NB4 (cell line): ENCODE measurements at regions not wholly inside any gene's neighbourhood (a gene's known extent, or its start where the extent isn't known, plus 50 kb on each side); places are given as distances from the start of the nearest gene placed in this dataset.

Experiments
- DNase-seq: peaks from one replicate; pipeline ENCODE4 v3.0.0; 2010; ENCODE audit warnings: low read depth
- H3K4me3 ChIP-seq: one replicate; pipeline ENCODE4 v1.5.1; 2011; ENCODE audit warnings: mild to moderate bottlenecking, low read depth, low read length, moderate library complexity
- MYC ChIP-seq: IDR thresholded peaks from 2 replicates; pipeline ENCODE4 v1.6.1; 2011; ENCODE audit warnings: low read depth, low read length
- POLR2A ChIP-seq: IDR thresholded peaks from 2 replicates; pipeline ENCODE4 v1.6.1; 2011; ENCODE audit warnings: mild to moderate bottlenecking; ENCODE audit not compliant: insufficient read length; ENCODE audit errors: extremely low read depth
- TF ChIP-seq, protein P1 (sequence below): IDR thresholded peaks from one replicate; pipeline ENCODE4 v1.5.1; 2012; ENCODE audit warnings: low read depth, low read length
- TF ChIP-seq, protein P2 (sequence below): IDR thresholded peaks from 2 replicates; pipeline ENCODE4 v1.6.1; 2011; ENCODE audit warnings: low read depth, low read length

DNA sequence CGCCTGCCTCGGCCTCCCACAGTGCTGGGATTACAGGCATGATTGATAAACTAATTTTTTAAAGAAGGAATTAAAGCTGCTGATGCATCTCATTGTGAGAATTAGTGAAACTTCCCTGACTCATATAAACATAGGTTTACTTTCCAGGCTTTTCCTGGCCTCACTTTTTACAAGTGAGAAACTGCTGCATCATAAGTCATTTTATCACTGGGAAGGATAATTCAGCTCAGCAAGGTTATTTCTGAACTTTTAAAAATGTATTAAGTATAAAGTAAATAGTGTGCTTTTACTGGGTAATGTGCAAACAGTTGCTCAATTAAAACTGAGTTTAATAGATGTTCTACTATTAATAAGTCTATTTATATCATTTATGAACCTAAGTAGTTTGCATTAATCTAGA is 1130.3 kb upstream of the CDH2 start:
- no peak overlapping the region for H3K4me3 ChIP-seq
- no peak for TF ChIP-seq POLR2A
- TF ChIP-seq, protein P1, sequence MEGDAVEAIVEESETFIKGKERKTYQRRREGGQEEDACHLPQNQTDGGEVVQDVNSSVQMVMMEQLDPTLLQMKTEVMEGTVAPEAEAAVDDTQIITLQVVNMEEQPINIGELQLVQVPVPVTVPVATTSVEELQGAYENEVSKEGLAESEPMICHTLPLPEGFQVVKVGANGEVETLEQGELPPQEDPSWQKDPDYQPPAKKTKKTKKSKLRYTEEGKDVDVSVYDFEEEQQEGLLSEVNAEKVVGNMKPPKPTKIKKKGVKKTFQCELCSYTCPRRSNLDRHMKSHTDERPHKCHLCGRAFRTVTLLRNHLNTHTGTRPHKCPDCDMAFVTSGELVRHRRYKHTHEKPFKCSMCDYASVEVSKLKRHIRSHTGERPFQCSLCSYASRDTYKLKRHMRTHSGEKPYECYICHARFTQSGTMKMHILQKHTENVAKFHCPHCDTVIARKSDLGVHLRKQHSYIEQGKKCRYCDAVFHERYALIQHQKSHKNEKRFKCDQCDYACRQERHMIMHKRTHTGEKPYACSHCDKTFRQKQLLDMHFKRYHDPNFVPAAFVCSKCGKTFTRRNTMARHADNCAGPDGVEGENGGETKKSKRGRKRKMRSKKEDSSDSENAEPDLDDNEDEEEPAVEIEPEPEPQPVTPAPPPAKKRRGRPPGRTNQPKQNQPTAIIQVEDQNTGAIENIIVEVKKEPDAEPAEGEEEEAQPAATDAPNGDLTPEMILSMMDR = no peak
- TF ChIP-seq, protein P2, sequence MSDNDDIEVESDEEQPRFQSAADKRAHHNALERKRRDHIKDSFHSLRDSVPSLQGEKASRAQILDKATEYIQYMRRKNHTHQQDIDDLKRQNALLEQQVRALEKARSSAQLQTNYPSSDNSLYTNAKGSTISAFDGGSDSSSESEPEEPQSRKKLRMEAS = no peak
- TF ChIP-seq MYC = no peak
- no peak for DNase-seq

DNA sequence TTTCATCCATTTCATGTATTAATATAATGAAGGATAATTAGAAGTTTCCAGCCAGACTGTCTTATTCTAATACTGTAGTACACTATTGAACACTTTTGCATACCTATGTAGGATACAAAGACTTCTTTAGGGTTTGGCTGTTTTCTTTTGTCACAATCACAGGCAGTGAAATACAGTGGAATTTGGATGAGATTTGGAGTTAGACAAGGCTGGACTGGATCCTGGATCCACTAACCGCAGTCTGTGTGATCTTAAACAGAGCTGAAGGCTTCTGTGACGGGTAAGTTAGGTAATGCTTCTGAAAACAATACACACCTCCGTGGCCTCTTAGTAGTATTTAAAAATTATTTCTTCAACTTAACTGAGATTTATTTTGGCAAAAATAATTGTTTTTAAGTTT is 1128.6 kb upstream of the CDH2 start:
- TF ChIP-seq, protein P1 = no peak
- TF ChIP-seq POLR2A (no peak), MYC (no peak)
- TF ChIP-seq, protein P2 = no peak
- DNase-seq = no peak
- H3K4me3 ChIP-seq = no peak overlapping the region

DNA sequence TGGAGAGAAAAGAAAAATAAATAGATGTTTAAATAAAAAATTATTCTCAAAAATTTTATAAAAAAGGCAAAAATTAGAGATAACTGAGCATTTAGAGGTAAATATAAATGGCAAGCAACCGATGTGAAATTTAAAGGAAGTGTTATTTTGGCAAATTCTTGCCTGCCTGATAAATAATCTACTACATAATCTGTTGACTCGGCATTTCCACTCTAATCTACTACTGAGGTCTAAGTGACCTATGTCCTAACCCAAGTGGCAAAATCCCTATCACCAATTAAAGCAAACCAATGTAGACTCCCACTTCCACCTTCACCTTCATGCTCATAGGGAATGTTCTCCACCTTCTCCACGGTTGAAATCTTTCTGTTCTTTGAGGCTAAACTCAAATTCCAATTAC is 1124.1 kb upstream of the CDH2 start:
- H3K4me3 ChIP-seq = no peak overlapping the region
- TF ChIP-seq, protein P2 = no peak
- TF ChIP-seq POLR2A = no peak
- TF ChIP-seq MYC = no peak
- TF ChIP-seq, protein P1 = no peak
- DNase-seq = no peak

DNA sequence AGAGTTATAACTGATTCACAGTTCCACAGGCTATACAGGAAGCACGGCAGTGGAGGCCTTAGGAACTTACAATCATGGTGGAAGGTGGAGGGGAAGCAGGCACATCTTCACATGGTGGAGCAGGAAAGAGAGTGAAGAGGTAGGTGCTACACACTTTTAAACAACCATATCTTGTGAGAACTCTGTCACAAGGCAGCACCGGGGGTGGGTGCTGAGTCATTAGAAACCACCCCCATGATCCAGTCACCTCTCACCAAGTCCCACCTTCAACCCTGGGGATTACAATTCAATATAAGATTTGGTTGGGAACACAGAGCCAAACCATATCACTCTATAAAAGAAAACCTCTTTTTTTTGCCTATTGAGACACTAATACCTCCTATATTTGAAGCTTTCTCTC is 1108.5 kb upstream of the CDH2 start:
- TF ChIP-seq, protein P1 = no peak
- TF ChIP-seq MYC (no peak), POLR2A (no peak)
- TF ChIP-seq, protein P2 = no peak
- H3K4me3 ChIP-seq = no peak overlapping the region
- no peak for DNase-seq

DNA sequence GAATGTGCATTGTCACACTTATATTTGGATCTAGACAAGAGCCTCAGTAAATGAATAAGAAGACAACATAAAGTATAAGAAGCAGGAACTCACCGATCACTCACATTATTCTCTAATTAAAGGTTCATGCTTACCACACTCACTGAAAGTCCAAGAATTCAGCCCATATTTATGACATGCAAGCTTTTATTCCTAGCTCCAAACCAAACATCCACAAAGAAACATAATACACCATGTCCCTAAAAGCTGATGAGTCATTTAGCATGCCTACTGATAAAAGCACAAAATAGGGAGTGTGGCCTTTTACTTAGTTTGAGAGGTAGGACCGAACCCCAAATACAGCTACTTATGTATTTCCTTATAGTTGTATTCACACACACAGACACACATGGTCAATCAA is 1094.6 kb upstream of the CDH2 start:
- no peak overlapping the region for H3K4me3 ChIP-seq
- no peak for TF ChIP-seq MYC
- TF ChIP-seq, protein P2 = no peak
- TF ChIP-seq, protein P1 = no peak
- TF ChIP-seq POLR2A = no peak
- no peak for DNase-seq

DNA sequence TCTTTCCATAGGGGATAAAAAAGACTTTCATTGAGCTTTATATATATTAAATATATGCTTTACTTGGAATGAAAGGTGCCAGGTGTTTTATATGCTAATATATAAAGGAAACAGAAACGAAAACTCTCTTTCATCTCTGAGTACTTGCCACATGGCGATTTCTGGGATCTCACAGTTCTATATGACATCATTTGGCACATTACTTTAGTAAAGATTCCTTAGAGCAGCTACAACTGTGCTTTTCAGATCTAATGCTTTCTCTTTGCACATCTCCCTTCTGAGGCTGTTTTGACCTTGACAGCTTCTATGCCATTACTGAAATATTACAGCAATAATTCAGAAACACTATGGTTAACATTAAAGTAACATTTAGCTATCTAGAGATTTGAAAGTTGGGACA is 1082.9 kb upstream of the CDH2 start:
- TF ChIP-seq MYC (no peak), POLR2A (no peak)
- TF ChIP-seq, protein P2 = no peak
- TF ChIP-seq, protein P1 = no peak
- DNase-seq = no peak
- H3K4me3 ChIP-seq = no peak overlapping the region
